ENCODE measurements at regions not wholly inside any gene's neighbourhood (a gene's known extent, or its start where the extent isn't known, plus 50 kb on each side); places are given as distances from the start of the nearest gene placed in this dataset.

GRCh38 chr13:22652796-22653195, 528.0 kb upstream of the SGCG start:
- TF ChIP-seq CTCF (conservative IDR thresholded peaks at IDR 0.05; ENCODE audit: low read length) (no peak), EZH2phosphoT487 (IDR thresholded peaks at IDR 0.05; ENCODE audit: borderline replicate concordance) (no peak)
